AG08395 (cell line): ENCODE measurements at regions not wholly inside any gene's neighbourhood (a gene's known extent, or its start where the extent isn't known, plus 50 kb on each side); places are given as distances from the start of the nearest gene placed in this dataset.
"Not testable (repeated sequence)": the region's sequence is repeated elsewhere in the genome, so short reads cannot be mapped to it uniquely, and the experiment has no call there.

Source experiments
- DNase-seq: peaks from one replicate; pipeline ENCODE4 v3.0.0; 2012; ENCODE audit warnings: mixed read lengths, low spot score

DNA sequence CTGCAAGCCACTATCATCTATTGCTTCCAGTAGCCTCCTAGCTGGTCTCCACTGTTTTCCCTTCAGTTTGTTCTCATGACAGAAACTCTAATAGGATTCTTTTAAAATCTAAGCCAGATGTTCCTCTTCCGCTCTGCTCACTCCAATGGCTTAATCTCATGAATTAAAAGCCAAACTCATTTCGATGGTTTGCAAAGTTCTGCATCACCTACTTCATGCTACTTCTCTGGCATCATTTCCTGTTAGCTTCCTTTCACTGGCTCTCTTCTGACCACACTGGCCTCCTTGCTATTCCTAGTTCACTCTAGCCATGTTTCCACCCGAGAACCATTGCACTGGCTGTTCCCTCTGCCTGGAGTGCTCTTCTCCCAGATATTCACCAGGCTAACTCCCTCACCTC lies 102.0 kb upstream of the LSM6 start:
- peak; percentile 12 for DNase-seq

DNA sequence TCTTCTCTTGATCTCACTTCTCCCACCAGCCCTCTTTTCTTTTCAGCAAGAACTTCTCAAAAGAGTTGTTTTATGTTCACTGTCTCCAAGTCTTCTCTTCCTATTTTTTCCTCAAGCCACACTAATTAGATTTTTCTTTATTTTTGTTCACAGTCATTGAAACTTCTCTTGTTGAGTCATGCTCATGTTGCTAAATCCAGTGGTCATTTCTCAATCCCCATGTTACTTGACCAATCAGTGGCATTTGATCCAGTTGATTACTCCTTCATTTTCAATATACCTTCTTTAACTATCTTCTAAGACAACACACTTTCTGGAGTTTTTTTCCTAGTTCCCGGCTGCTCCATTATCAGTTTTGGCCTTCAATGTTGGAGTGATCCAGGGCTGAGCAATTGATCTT lies 103.1 kb upstream of the LSM6 start:
- peak; percentile 25 for DNase-seq

DNA sequence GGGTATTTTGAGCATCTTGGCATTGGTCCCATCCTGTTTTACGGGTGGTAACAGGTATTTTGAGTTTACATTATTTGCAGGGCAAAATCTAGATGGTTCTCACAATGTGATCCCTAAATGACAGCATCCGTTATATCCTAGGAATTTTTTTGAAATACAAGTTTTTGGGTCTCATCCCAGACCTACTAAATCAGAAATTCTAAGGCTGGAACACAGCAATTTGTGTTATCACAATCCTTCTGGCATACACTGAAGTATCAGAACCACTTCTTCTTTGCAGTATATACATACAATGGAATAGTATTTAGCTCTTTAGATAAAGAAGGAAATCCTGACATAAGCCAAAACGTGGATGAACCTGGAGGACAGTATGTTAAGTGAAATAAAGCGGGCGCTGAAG lies 104.1 kb upstream of the LSM6 start:
- DNase-seq, result no peak

DNA sequence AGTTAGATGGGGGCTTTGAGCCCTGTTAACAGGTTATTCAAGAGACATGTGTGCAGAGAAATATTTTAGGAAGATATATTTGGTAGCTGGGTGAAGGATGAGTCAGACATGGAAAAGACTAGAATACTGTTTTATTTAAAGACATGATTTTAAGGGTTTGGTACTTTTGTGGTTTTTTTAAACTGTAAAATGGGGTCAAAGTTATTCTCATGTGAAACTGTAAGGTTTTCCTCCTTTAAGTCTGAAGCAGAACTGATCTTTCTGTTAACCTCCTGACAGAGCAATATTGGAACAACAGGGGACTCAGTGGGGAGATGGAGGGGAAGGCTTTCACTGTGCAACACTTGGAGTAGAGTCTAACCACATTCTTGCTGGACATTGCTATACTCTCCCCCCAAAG lies 112.4 kb upstream of the LSM6 start:
- DNase-seq, result no peak

DNA sequence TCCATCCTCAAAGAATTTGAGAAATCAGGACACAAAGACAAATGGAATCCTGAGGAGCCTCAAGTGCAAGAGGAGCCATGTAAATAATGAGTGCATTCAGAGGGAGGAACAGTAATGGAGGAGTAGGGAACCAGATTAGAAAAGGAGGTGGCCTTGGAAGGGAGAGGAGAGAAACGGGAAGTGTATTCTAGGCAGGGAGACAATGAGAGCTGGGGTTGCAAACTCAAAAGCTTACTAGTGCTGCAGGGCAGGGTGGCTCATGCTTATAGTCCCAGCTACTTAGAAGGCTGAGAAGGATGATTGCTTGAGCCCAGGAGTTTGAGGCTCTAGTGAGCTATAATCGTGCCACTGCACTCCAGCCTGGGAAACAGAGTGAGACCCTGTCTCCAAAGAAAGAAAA lies 113.2 kb upstream of the LSM6 start:
- no peak for DNase-seq

DNA sequence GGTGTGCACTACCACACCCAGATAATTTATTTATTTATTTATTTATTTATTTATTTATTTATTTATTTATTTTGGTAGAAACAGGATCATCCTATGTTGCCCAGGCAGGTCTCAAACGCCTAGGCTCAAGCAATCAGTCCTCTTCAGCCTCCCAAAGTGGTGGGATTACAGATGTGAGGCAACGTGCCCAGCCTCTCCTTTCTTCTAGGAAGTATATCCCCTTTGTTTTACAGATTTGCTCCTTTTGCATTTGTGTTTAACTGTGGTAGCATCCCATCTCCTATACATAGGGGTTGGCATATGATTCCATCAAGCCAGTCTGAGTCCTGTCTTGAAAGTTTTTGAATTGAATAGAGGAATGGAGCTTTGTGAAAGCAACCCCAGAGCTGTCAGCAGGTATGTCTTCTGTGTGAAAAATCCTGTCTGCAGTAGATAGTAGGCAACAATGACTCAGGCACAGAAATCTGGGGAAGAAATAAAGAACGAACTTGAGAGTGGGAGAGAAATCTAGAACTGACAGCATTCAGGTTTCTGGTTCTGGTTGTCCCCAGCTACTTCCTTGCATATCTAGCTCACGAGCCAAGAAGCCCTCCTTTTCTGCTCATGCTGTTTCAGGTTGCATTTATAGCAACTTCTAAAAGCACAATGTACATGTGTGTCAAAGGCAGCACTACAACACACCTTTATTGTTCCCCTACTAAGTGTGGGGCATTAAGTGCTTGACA lies 113.7 kb upstream of the LSM6 start:
- no peak for DNase-seq

DNA sequence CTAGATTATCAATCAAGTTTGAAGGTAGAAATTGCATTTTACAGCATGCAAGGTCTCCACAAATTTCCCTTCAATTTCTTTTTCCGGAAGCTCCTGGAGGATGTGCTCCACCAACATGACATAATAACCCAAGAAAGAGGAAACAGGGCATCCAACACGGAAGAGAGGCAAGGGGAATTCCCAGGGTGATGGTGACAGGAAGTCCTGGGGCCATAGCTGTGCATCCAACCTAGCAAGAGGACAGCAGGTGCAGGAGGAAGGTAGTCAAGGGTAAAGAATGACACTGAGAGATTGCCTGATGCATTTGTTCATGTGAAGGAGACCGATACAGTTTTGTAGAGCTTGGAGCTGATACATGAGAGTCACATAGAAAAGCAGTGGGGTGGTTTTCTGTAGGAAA lies 115.7 kb upstream of the LSM6 start:
- DNase-seq, result no peak

DNA sequence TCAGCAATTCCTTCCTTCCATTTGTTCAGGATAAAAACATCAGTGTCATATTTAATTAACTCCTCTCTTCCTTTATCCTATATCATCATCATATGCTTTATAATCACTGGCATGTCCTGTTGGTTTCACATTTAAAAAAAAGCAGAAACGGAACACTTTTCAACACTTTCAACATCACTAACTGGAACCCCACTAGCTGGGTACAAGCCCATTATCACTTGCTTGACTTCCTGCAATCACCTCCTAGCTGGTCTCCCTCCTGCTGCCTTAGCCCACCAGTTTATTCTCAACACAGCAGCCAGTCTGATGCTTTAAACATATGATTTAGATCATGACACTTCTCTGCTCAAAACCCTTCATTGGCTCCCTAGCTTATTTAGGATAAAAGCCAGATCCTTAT lies 116.4 kb upstream of the LSM6 start:
- no peak for DNase-seq

DNA sequence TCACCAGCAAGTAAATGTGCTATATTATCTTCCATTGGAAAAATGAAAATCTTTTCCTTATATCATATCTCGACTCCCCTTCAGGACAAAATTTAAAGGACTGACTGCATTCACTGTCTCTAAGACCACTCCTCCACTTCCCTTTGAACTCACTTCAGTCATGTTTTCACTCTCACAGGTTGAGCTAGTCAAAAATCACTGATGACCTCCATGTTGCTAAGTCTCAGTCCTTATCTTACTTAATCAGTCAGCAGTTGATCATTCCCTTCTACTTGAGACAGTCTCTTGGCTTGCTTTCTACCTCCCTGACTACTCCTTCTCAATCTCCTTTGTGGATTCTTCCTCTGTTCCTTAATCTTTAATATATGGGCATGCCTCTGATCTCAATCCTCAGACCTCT lies 117.0 kb upstream of the LSM6 start:
- no peak for DNase-seq

DNA sequence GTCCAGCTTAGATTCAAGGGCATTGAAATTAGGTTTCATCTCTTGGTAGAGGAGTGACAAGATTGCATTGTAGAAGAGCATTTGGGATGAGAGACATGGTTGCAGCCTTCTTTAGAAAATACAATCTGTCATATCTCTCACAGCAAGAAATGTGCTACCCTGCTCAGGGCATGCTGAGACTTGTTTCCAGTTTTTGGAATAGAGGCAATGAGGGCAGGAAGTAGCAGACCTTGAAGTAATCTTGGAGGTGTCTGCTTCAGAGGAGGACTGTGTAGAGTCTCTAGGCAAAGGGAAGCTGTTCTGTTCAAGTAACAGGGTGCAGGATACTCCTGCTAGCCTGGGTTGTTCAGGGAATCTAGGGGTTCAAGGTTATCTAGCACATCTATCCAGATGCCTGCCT lies 116.1 kb upstream of the ZNF827 start:
- no peak for DNase-seq

DNA sequence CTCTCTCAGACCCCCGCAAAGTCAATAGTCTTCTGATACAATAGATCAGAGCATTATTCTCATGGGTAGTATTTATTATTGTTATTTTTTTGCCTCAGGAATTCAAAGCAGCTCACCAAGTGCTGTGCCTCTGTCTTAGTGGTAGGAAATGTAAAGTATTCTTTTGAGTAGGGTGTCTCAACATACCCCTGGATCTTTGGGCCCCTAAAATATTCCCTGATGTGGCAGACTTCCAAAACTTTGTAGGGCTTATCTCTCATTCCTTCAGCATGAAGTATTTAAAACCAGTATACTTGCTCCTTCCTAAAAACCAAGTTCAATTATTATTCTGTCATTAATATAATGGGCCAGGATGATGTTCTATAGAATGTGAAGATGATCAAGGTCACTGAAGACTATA lies 115.3 kb upstream of the ZNF827 start:
- DNase-seq, result no peak

DNA sequence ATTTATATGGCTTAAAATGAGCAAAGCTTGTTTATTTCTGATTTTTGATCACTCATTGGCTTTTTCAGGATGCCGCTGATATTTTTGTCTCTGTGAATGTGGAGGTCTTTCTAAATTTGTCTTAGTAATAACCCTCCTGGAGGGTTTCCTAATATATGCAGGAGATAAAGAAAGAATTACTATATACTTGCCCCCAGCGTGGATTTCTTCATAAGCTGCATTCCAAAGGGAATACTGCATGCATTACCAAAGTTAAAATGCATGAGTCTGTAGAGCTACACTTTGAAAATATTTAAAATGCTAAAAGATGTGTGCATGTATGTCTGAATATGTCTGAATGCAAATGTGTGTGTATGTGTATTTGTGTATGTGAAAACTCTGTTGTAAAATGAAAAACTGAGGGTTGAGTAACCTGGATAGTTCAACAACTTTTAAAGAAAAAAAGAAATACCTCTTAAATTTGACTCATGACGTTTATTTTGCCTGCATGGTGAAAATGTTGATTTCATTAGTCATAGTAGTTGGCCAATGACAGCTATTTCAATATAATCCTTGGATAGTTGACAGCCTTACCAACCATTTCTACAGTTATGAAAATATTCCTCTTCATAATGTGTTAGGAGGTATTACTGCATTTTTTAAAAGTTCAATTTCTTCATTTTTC lies 113.2 kb upstream of the ZNF827 start:
- DNase-seq, result peak; percentile 53

DNA sequence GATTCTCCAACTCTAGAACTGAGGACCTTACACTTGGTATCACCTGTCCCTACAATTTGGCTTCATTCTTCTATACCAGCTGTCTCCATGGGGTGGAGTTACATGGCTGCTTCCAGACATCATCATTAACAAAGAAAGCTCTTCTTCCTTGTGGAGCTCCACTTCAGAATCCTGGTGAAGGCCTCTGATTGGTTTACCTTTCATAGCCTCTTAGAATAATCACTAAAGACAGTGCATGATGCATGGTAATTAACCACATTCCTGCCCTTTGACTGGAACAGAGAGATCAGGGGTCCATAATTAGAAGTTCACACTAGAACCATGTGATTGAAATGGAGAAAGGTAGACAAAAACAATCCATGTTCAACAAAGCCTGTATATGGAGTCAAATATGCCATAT lies 112.6 kb upstream of the ZNF827 start:
- DNase-seq, result no peak

DNA sequence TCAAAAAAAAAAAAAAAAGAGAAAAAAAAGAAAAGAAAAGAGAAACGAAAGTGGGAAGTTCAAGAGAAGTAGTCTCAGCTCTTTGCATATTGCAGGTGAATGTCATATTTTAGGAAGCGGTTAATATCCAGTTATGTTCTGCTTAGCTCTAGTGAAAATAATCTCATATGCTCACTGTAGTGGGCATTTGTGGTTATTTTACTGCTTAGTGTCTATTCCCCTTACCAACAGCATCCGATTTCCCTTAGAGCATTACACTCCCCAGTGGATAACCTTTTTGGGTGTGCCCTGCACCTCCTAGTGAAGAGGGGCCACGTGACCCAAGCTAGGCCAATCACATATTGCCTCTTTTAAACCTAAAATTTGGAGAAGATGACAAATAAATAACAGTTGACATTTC lies 111.2 kb upstream of the ZNF827 start:
- no peak for DNase-seq

DNA sequence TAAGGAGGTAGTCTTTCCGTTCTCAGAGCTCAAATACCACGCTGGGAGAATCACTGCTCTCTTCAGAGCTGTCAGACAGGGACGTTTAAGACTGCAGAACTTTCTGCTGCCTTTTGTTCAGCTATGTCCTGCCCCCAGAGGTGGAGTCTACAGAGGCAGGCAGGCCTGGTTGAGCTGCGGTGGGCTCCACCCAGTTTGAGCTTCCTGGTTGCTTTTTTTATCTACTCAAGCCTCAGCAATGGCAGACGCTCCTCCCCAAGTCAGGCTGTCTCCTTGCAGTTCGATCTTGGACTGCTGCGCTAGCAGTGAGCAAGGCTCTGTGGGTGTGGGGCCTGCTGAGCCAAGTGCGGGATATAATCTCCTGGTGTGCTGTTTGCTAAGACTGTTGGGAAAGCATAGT lies 109.1 kb upstream of the ZNF827 start:
- not testable (repeated sequence) for DNase-seq

DNA sequence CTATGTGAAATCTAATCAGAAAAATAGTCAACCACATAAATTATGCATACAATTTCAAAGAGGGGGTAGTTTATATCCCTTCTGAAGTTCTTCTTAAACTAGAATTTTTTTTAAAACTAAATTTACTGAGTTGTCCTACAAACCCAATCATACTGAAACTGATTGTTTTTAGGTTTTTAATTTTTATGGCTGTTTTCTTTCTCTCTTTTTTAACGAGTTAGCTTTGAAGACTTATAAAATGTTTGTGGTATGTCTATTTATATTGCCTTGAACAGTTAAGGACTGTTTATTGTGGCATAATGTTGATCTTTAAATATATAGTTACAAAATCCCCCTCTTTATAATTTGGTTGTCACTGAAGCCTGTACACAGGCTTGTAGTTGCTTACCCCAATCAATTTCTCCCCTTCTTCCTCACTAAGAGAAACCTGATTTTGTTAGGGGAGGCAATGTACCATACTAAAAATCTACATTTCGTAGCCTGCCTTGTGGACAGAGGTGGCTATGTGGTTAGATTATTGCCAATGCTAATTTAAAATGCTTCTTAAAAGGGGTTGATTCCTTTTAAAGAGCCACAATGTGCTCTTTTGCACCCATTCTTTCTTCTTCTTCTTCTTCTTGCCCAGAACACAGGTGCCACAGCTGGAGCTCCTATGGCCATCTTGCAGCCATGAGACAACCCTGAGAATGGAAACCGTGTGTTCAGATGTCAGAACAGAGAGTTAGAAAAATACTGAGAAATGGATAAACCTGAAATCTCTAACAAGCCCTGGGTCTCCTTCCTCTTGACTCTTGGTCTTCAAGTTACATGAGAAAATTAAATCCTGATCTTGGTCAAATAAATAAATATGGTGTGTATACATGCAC lies 102.7 kb upstream of the ZNF827 start:
- no peak for DNase-seq

DNA sequence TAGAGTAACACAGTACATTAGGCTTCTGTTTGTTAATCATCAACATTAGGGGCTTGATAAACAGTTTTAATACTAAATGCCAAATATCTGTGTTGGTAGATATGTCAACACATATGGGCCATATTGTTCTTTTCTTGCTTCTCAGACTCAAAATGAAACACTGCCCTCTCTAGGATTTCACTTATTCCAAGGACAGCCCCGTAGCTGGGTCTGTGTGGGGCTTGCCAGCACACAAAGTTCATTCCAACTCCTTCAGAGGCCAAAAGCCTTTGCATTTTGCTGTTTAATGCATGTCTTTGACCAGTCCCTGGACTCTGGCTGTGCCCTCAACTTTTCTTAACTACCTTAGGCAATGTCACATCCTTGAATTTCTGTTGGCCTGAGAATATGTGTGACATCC lies 102.0 kb upstream of the ZNF827 start:
- DNase-seq, result no peak

DNA sequence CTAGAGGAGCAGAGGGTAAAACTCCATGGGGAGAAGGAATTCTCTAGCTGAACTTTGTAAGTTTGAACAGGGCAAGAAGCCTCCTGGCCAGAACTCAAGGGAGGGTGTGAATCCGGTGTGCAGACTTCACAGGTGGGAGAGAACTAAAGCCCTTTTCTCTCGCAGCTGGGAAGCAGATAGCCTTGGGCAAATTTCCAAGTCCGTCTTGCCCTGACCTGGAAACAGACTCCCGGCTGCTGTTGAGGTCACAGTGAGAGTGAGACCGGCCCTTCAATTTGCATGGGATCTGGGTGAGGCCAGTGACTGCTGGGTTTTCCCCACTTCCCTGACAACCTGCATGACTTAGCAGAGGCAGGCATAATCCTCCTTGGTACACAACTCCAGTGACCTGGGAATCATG lies 94.5 kb upstream of the ZNF827 start:
- DNase-seq, result no peak

DNA sequence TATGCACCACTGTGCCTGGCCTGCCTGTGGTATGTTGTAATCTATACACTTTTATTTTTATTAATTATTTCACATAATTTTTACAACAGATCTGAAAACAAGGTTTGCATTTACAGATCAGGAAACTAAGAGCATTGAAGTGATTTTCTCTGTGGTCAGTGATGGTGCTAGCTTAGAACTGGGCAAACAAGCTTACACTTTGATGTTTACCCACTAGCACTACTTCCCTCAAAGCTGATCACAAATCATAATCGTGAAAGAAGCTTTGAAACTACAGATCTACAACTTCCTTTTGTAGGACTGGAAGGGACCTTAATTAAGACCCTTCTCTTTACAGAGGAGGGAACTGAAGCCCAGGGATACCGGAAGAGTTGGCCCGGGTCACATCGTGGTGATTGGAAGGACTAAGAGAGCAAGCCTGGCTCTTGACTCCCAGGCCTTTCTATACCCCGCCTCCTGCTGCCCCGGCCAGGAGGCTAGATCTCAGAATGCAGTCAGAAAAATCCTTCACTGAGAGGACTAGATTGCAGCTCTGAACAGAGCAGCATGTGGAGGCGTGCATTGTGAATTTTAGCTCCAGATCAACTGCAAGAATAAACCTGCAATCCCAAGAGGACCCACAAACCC lies 93.7 kb upstream of the ZNF827 start:
- DNase-seq, result no peak

DNA sequence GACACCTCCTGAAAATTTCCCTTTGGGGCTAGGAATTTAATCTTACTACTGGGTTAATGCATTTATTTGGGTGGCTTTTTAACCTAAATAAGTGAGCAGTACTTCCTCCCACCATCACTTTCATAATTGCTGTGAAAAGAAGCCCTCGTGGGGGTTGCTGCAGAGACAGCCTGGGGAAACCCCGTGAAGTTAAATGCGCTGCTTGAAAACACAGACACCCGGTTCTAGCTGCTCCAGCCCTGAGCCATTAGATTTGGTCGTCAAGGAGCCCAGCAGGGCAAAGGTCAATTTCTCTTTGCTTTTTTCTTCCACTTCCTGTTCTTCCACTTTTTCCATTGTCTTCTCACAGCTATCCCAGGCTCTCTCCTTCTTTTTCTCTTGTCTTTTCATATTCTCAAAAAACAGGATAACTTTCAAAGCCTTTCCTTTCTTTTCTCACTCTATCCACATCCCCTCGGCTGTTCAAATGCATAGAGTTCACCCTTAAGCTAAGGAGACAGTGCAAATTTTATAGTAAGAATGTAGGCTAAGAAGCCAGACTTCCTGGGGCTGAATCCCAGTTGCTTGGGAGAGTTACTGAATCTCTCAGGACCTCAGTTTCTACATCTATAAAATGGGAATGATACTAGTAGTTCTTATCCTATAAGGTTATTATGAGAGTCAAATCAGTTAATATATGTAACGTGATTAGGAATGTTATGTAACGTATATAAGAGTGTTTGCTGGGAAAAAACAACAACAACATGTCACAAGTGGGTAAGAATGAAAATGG lies 91.5 kb upstream of the ZNF827 start:
- DNase-seq, result no peak

DNA sequence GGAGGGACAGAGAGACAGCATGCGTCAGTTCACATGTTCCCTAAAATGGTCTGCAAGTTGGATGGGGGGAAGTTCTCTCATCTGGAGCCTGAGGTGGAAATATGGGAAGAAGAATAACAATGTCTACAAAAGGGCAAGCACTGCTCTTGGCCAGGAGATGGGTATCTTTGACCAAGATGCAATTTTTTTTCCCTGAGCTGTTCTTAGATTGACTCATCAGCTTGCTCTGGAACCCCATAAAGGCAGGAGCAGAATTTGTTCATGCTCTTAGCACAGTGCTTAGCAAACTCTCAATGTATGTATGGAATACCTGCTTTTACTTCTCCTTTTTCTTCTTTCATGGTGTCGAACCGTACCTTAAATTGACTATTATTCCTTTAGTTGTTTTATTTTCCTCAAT lies 90.5 kb upstream of the ZNF827 start:
- DNase-seq, result peak; percentile 29

DNA sequence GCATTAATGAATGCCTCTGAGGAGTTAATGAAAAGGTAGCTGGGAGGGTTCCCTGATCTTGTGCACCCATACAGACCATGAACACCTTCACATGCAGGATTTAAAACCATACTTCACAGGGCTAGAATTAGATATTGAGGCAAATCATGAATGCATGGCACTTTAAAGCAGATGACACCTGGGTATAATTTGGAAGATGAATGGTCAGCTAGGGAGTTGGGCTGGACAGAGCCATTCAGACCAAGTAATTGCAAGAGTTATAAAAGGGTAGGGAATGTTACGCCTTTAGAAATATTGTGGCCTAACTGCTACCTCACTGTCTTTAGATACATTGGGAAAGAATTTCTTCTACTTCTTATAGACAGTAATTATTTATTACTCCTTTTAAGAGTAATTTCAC lies 89.1 kb upstream of the ZNF827 start:
- no peak for DNase-seq
